CD4-positive, CD25-positive, alpha-beta regulatory T cell (primary cell): ENCODE measurements at regions not wholly inside any gene's neighbourhood (a gene's known extent, or its start where the extent isn't known, plus 50 kb on each side); places are given as distances from the start of the nearest gene placed in this dataset.

ENCODE experiments used
- ATAC-seq, 2 donors: fragments of 150-1000 bp; cut with Tn5 transposase; one replicate each; pipeline ENCODE4 v1.10.0; 2021; ENCODE audit warnings: low read depth in 2 of 2, moderate number of reproducible peaks in 2 of 2, moderate library complexity in 1 of 2
- DNase-seq, 3 donors: peaks; one replicate each; pipeline versions ENCODE4 v3.0.0 to v3.0.0-alpha.2; 2012 to 2022; ENCODE audit warnings: mixed read lengths in 1 of 3
- H3K27ac ChIP-seq: one replicate; pipeline ENCODE4 v1.7.0; 2013; ENCODE audit warnings: mild to moderate bottlenecking, low read length; ENCODE audit not compliant: insufficient read depth, poor library complexity, severe bottlenecking
- H3K27me3 ChIP-seq: one replicate; pipeline ENCODE4 v1.7.0; 2013; ENCODE audit warnings: low read length; ENCODE audit not compliant: control insufficient read depth, insufficient read depth
- H3K36me3 ChIP-seq: one replicate; pipeline ENCODE4 v1.7.0; 2013; ENCODE audit warnings: mild to moderate bottlenecking, low read length, moderate library complexity; ENCODE audit not compliant: control insufficient read depth, insufficient read depth
- H3K4me1 ChIP-seq: 2 replicates; pipeline ENCODE4 v1.7.0; 2013; ENCODE audit warnings: mild to moderate bottlenecking, low read length; ENCODE audit not compliant: insufficient read depth, control insufficient read depth, poor library complexity, severe bottlenecking
- H3K4me3 ChIP-seq: one replicate; pipeline ENCODE4 v1.7.0; 2013; ENCODE audit warnings: low read depth, mild to moderate bottlenecking, low read length, moderate library complexity
- H3K9me3 ChIP-seq, 2 experiments: 1 replicate in 1 of 2; 2 replicates in 1 of 2; pipeline ENCODE4 v1.7.0; 2013; ENCODE audit warnings: low read length in 2 of 2, mild to moderate bottlenecking in 1 of 2, moderate library complexity in 1 of 2; ENCODE audit not compliant: control insufficient read depth in 2 of 2
- H3K27ac Mint-ChIP-seq, 3 donors: one replicate each; pipeline ENCODE4 v1.8.0; 2020 to 2022; ENCODE audit warnings: mild to moderate bottlenecking in 3 of 3, mixed read lengths in 3 of 3, moderate library complexity in 2 of 3
- H3K27me3 Mint-ChIP-seq: one replicate; pipeline ENCODE4 v1.8.0; 2022; ENCODE audit warnings: mild to moderate bottlenecking, mixed read lengths
- H3K36me3 Mint-ChIP-seq: one replicate; pipeline ENCODE4 v1.8.0; 2020; ENCODE audit warnings: mixed read lengths
- H3K4me1 Mint-ChIP-seq, 4 donors: one replicate each; pipeline ENCODE4 v1.8.0; 2020 to 2022; ENCODE audit warnings: mixed read lengths in 4 of 4, mild to moderate bottlenecking in 1 of 4
- H3K4me3 Mint-ChIP-seq, 4 donors: one replicate each; pipeline ENCODE4 v1.8.0; 2020 to 2022; ENCODE audit warnings: mild to moderate bottlenecking in 4 of 4, mixed read lengths in 4 of 4, moderate library complexity in 3 of 4
- H3K9me3 Mint-ChIP-seq, 7 donors: one replicate each; pipeline ENCODE4 v1.8.0; 2020 to 2022; ENCODE audit warnings: mixed read lengths in 7 of 7, mild to moderate bottlenecking in 3 of 7, moderate library complexity in 2 of 7

GRCh38 chr1:67599085-67599484, 85.9 kb upstream of the GADD45A start:
- no peak overlapping the region for H3K4me3 ChIP-seq
- H3K27ac ChIP-seq, result no peak overlapping the region
- Mint-ChIP-seq H3K4me1 (no peaks in the 10 kb centered on the region), H3K36me3 (no peaks in the 10 kb centered on the region), H3K4me3 (no peak overlapping the region), H3K27me3 (peaks cover 20% of the 10 kb centered on the region), H3K27ac (no peak overlapping the region), H3K9me3 (peaks cover 0 to 9% (median 0%) of the 10 kb centered on the region in 7 donors)
- no peaks in the 10 kb centered on the region for H3K27me3 ChIP-seq
- no peaks in the 10 kb centered on the region for H3K4me1 ChIP-seq
- no peak for ATAC-seq
- H3K9me3 ChIP-seq, result no peaks in the 10 kb centered on the region
- H3K36me3 ChIP-seq, result no peaks in the 10 kb centered on the region
- no peak for DNase-seq

- H3K36me3 Mint-ChIP-seq, result no peaks in the 10 kb centered on the region
- Histone ChIP-seq H3K36me3 (no peaks in the 10 kb centered on the region), H3K27ac (no peak overlapping the region), H3K9me3 (no peaks in the 10 kb centered on the region), H3K4me3 (no peak overlapping the region), H3K27me3 (no peaks in the 10 kb centered on the region), H3K4me1 (no peaks in the 10 kb centered on the region)
- peaks cover 20% of the 10 kb centered on the region for H3K27me3 Mint-ChIP-seq
- H3K4me1 Mint-ChIP-seq, result no peaks in the 10 kb centered on the region
- H3K9me3 Mint-ChIP-seq, result peaks cover 0 to 9% (median 0%) of the 10 kb centered on the region in 7 donors
- DNase-seq (no peak), ATAC-seq (no peak)
- H3K27ac Mint-ChIP-seq, result no peak overlapping the region
- H3K4me3 Mint-ChIP-seq, result no peak overlapping the region
These were observed 83.5 kb upstream of the GADD45A start for GRCh38 chr1:67601539-67601938.

GRCh38 chr1:67601955-67602354, 83.0 kb upstream of the GADD45A start:
- Mint-ChIP-seq H3K4me1 (peaks cover 0 to 2% (median 0%) of the 10 kb centered on the region in 4 donors), H3K4me3 (no peak overlapping the region), H3K27me3 (peaks cover 20% of the 10 kb centered on the region), H3K27ac (no peak overlapping the region), H3K9me3 (peaks cover 0 to 9% (median 0%) of the 10 kb centered on the region in 7 donors), H3K36me3 (no peaks in the 10 kb centered on the region)
- no peak overlapping the region for H3K27ac ChIP-seq
- ATAC-seq, result no peak
- DNase-seq, result no peak
- H3K4me1 ChIP-seq, result no peaks in the 10 kb centered on the region
- no peak overlapping the region for H3K4me3 ChIP-seq
- no peaks in the 10 kb centered on the region for H3K36me3 ChIP-seq
- H3K27me3 ChIP-seq, result no peaks in the 10 kb centered on the region
- H3K9me3 ChIP-seq, result no peaks in the 10 kb centered on the region

- H3K27ac Mint-ChIP-seq, result no peak overlapping the region
- peaks cover 0 to 8% (median 3%) of the 10 kb centered on the region in 4 donors for H3K4me1 Mint-ChIP-seq
- no peaks in the 10 kb centered on the region for H3K9me3 ChIP-seq
- H3K36me3 ChIP-seq, result no peaks in the 10 kb centered on the region
- DNase-seq (no peak), ATAC-seq (no peak)
- H3K9me3 Mint-ChIP-seq, result peaks cover 0 to 9% (median 0%) of the 10 kb centered on the region in 7 donors
- no peak overlapping the region for H3K4me3 Mint-ChIP-seq
- no peak overlapping the region for H3K27ac ChIP-seq
- H3K27me3 ChIP-seq, result no peaks in the 10 kb centered on the region
- peaks cover 21% of the 10 kb centered on the region for H3K27me3 Mint-ChIP-seq
- no peak overlapping the region for H3K4me3 ChIP-seq
- no peaks in the 10 kb centered on the region for H3K36me3 Mint-ChIP-seq
- no peaks in the 10 kb centered on the region for H3K4me1 ChIP-seq
These were observed 80.2 kb upstream of the GADD45A start for GRCh38 chr1:67604778-67605177.

GRCh38 chr1:67605209-67605780, 79.7 kb upstream of the GADD45A start:
- no peaks in the 10 kb centered on the region for H3K9me3 ChIP-seq
- H3K27me3 ChIP-seq, result no peaks in the 10 kb centered on the region
- peaks cover 0 to 8% (median 3%) of the 10 kb centered on the region in 4 donors for H3K4me1 Mint-ChIP-seq
- no peaks in the 10 kb centered on the region for H3K4me1 ChIP-seq
- H3K27ac ChIP-seq, result no peak overlapping the region
- no peak overlapping the region for H3K4me3 Mint-ChIP-seq
- H3K9me3 Mint-ChIP-seq, result peaks cover 0 to 9% (median 0%) of the 10 kb centered on the region in 7 donors
- no peak overlapping the region for H3K4me3 ChIP-seq
- no peak overlapping the region for H3K27ac Mint-ChIP-seq
- DNase-seq (no peak), ATAC-seq (no peak)
- H3K36me3 ChIP-seq, result no peaks in the 10 kb centered on the region
- no peaks in the 10 kb centered on the region for H3K36me3 Mint-ChIP-seq
- peaks cover 21% of the 10 kb centered on the region for H3K27me3 Mint-ChIP-seq

GRCh38 chr1:67607286-67607685, 77.7 kb upstream of the GADD45A start:
- peaks cover 0 to 8% (median 3%) of the 10 kb centered on the region in 4 donors for H3K4me1 Mint-ChIP-seq
- no peaks in the 10 kb centered on the region for H3K36me3 Mint-ChIP-seq
- no peak overlapping the region for H3K27ac ChIP-seq
- H3K27me3 Mint-ChIP-seq, result peaks cover 11% of the 10 kb centered on the region
- H3K4me3 ChIP-seq, result no peak overlapping the region
- H3K27ac Mint-ChIP-seq, result no peak overlapping the region
- ATAC-seq, result no peak
- no peaks in the 10 kb centered on the region for H3K9me3 ChIP-seq
- no peak for DNase-seq
- H3K9me3 Mint-ChIP-seq, result peaks cover 0 to 6% (median 0%) of the 10 kb centered on the region in 7 donors
- H3K27me3 ChIP-seq, result peaks cover 3% of the 10 kb centered on the region
- H3K36me3 ChIP-seq, result no peaks in the 10 kb centered on the region
- no peak overlapping the region for H3K4me3 Mint-ChIP-seq
- H3K4me1 ChIP-seq, result no peaks in the 10 kb centered on the region

- H3K27ac ChIP-seq, result no peak overlapping the region
- H3K9me3 Mint-ChIP-seq, result peaks cover 0 to 2% (median 0%) of the 10 kb centered on the region in 7 donors
- H3K27ac Mint-ChIP-seq, result peak overlapping the region in 1 of 3 donors; percentile 32
- no peaks in the 10 kb centered on the region for H3K4me1 ChIP-seq
- H3K4me3 Mint-ChIP-seq, result no peak overlapping the region
- peaks cover 10% of the 10 kb centered on the region for H3K27me3 Mint-ChIP-seq
- peak in 1 of 3 donors; percentile 30 for DNase-seq
- peak in 1 of 2 donors; percentile 19 for ATAC-seq
- H3K36me3 ChIP-seq, result no peaks in the 10 kb centered on the region
- peaks cover 0 to 8% (median 3%) of the 10 kb centered on the region in 4 donors for H3K4me1 Mint-ChIP-seq
- no peaks in the 10 kb centered on the region for H3K9me3 ChIP-seq
- H3K27me3 ChIP-seq, result peaks cover 3% of the 10 kb centered on the region
- no peaks in the 10 kb centered on the region for H3K36me3 Mint-ChIP-seq
- H3K4me3 ChIP-seq, result no peak overlapping the region
These were observed 77.3 kb upstream of the GADD45A start for GRCh38 chr1:67607699-67608098.
